Adrenal gland (tissue), 9 donors: ENCODE measurements at regions not wholly inside any gene's neighbourhood (a gene's known extent, or its start where the extent isn't known, plus 50 kb on each side); places are given as distances from the start of the nearest gene placed in this dataset.
A peak's percentile ranks its signal among the peaks of the same experiment; 100 is the strongest.

Experiments used
- DNase-seq, 7 donors: peaks; one replicate each; pipeline ENCODE4 v3.0.0-alpha.2; 2019 to 2020
- H3K27ac ChIP-seq, 5 donors: fragments of 200-600 bp; sonication (generic) in 4 of 5; 1 replicate in 3 of 5; 2 replicates in 2 of 5; pipeline versions ENCODE4 v1.5.1 to v1.8.0; 2016 to 2020; ENCODE audit warnings: mild to moderate bottlenecking in 1 of 5
- H3K27me3 ChIP-seq: fragments of 200-600 bp; 2 replicates; pipeline ENCODE4 v1.8.0; 2021
- H3K36me3 ChIP-seq, 2 donors: fragments of 200-600 bp; replicated peaks in 1 of 2; 1 replicate in 1 of 2; 2 replicates in 1 of 2; pipeline versions ENCODE4 v1.5.1 to v1.8.0; 2018 to 2022
- H3K4me1 ChIP-seq, 2 donors: fragments of 200-600 bp; replicated peaks in 1 of 2; 1 replicate in 1 of 2; 2 replicates in 1 of 2; pipeline versions ENCODE4 v1.5.1 to v1.8.0; 2018 to 2021
- H3K4me3 ChIP-seq, 4 donors: fragments of 200-600 bp; sonication (generic) in 3 of 4; one replicate each; pipeline ENCODE4 v1.5.1; 2016 to 2018
- H3K9me3 ChIP-seq, 3 donors: fragments of 200-600 bp; sonication (generic) in 1 of 3; replicated peaks in 1 of 3; 1 replicate in 2 of 3; 2 replicates in 1 of 3; pipeline versions ENCODE4 v1.5.1 to v1.8.0; 2016 to 2021
- CTCF ChIP-seq, 6 experiments: fragments of 450-650 bp in 4 of 6; fragments of 200-600 bp in 2 of 6; sonication (generic) in 1 of 6; IDR thresholded peaks; 1 replicate in 5 of 6; 2 replicates in 1 of 6; pipeline versions ENCODE4 v1.5.1 to v1.8.0; 2016 to 2021; ENCODE audit warnings: antibody characterized with exemption in 6 of 6, mild to moderate bottlenecking in 2 of 6, moderate library complexity in 1 of 6
- POLR2A ChIP-seq, 2 donors: fragments of 450-650 bp; IDR thresholded peaks; one replicate each; pipeline ENCODE4 v1.6.1; 2017; ENCODE audit warnings: antibody characterized with exemption in 2 of 2, mild to moderate bottlenecking in 2 of 2, moderate library complexity in 1 of 2
- WGBS, 4 donors: extraction: QIAGEN DNeasy Blood & Tissue Kit in 2 of 4; methylation state at CpG; one replicate each; pipeline versions ENCODE4 v1.1.5 to v1.1.7; 2013 to 2017; 5-methylcytosine and 5-hydroxymethylcytosine counted together
- intact Hi-C, 2 donors: fragments of 100-400 bp; cut with DNase I; formaldehyde crosslinking; loops; one replicate each; pipeline versions ENCODE4 v1.14.1 to v1.15.0; 2022 to 2023
- donor health status: healthy with polysubstance abuse.
- donor health status: Bipolar disorder and iron deficiency.
- donor health status: DM: yes; HTN: yes; CAD: no.
- donor health status: DM: no; HTN: no; CAD: no.
- donor health status: DM: no; HTN: no; CAD: no.

- peaks cover 0 to 7% of the 10 kb centered on the region in 2 donors for H3K4me1 ChIP-seq
- WGBS, 4 donors: 76 to 89% (median 80%) methylated on average over 3 of the region's 3 CpGs
- no peaks in the 10 kb centered on the region for H3K27me3 ChIP-seq
- no peak overlapping the region for H3K27ac ChIP-seq
- H3K36me3 ChIP-seq: no peaks in the 10 kb centered on the region
- H3K9me3 ChIP-seq: no peaks in the 10 kb centered on the region
- no peak overlapping the region for H3K4me3 ChIP-seq
- intact Hi-C loops: no loop called here
- no peak for TF ChIP-seq CTCF (IDR thresholded peaks at IDR 0.05)
- no peak for TF ChIP-seq POLR2A (IDR thresholded peaks at IDR 0.05)
- DNase-seq: no peak
Observed at GRCh38 chr10:4265964-4266363, 481.0 kb upstream of the KLF6 start.

GRCh38 chr10:4264209-4264865 is 479.3 kb upstream of the KLF6 start:
- Histone ChIP-seq H3K27me3 (no peaks in the 10 kb centered on the region), H3K36me3 (no peaks in the 10 kb centered on the region), H3K9me3 (no peaks in the 10 kb centered on the region), H3K4me3 (no peak overlapping the region), H3K27ac (no peak overlapping the region), H3K4me1 (peaks cover 7 to 8% of the 10 kb centered on the region in 2 donors)
- DNase-seq: no peak
- intact Hi-C loops: no loop called here
- WGBS, 4 donors: 76 to 85% (median 80%) methylated on average over 8 of the region's 8 CpGs
- no peak for TF ChIP-seq CTCF (IDR thresholded peaks at IDR 0.05)
- TF ChIP-seq POLR2A (IDR thresholded peaks at IDR 0.05): no peak

GRCh38 chr10:4263601-4263921 is 478.6 kb upstream of the KLF6 start:
- Histone ChIP-seq H3K9me3 (no peaks in the 10 kb centered on the region), H3K4me1 (peaks cover 7 to 8% of the 10 kb centered on the region in 2 donors), H3K27ac (peak overlapping the region in 1 of 5 donors; percentile 37), H3K4me3 (no peak overlapping the region), H3K27me3 (no peaks in the 10 kb centered on the region), H3K36me3 (no peaks in the 10 kb centered on the region)
- TF ChIP-seq CTCF (IDR thresholded peaks at IDR 0.05): no peak
- no peak for TF ChIP-seq POLR2A (IDR thresholded peaks at IDR 0.05)
- intact Hi-C loops: no loop called here
- DNase-seq: peak in 1 of 7 donors; percentile 31
- 64 to 71% (median 70%) methylated on average over 3 of the region's 3 CpGs for WGBS, 4 donors

GRCh38 chr10:4262870-4263600 is 478.0 kb upstream of the KLF6 start:
- 68 to 77% (median 75%) methylated on average over 4 of the region's 4 CpGs for WGBS, 4 donors
- Histone ChIP-seq H3K4me3 (no peak overlapping the region), H3K27ac (peak overlapping the region in 1 of 5 donors; percentile 37), H3K9me3 (no peaks in the 10 kb centered on the region), H3K36me3 (no peaks in the 10 kb centered on the region), H3K27me3 (no peaks in the 10 kb centered on the region), H3K4me1 (peaks cover 7 to 8% of the 10 kb centered on the region in 2 donors)
- TF ChIP-seq POLR2A (IDR thresholded peaks at IDR 0.05) (no peak), CTCF (IDR thresholded peaks at IDR 0.05) (no peak)
- no peak for DNase-seq
- intact Hi-C loops: no loop called here
